ENCODE measurements at regions not wholly inside any gene's neighbourhood (a gene's known extent, or its start where the extent isn't known, plus 50 kb on each side); places are given as distances from the start of the nearest gene placed in this dataset.

DNA sequence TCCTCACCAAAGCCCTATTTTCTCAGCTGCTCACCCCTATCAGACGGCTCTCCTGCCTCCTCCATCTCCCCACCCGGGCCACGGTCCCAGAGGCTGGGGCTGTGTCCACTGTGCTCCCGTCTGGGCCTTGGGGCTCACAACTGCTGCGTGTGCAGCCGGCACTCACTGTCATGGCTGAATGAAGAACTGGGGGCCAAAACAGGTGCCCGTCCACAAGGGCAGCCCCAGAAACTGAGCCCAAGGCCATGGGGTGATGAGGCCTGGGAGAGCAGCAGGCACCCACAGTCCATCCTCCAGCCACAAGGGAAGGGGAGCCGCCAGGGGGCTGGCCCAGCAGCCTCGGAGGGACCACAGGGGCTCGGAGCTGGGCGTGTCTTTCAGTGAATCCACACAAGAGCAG is 159.5 kb downstream of the DLL1 start:
- DNase-seq: no peak

GRCh38 chr6:170130771-170131241 is 160.1 kb downstream of the DLL1 start:
- DNase-seq: no peak

- no peak for DNase-seq
These were observed 160.7 kb downstream of the DLL1 start for GRCh38 chr6:170130201-170130621.

DNA sequence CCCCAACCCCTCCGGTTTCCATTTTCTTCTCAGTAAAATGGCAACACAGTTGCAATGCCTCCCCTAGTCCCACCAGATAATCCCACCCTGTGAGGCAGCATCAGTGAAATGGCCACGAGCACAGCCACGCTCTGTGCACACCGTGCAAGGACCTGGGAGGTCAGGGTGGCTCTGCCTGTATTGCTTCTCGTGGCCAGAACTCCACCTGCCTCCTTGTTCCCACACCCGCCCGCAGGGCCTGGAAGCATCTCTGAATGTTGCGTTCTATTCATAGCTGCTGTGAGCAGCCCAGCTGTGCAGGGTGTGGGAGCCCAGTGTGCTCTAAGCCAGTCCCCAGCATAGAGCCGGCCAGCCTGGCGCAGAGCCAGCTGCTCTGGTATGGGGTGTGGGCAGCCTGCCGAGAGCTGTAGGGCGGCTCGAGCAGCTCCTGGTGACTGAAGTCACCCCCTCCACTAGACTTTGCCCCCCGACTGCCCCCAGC is 161.1 kb downstream of the DLL1 start:
- no peak for DNase-seq

GRCh38 chr6:170128811-170129681 is 161.8 kb downstream of the DLL1 start:
- DNase-seq: no peak

- DNase-seq: no peak
These were observed 162.5 kb downstream of the DLL1 start for GRCh38 chr6:170128346-170128745.

DNA sequence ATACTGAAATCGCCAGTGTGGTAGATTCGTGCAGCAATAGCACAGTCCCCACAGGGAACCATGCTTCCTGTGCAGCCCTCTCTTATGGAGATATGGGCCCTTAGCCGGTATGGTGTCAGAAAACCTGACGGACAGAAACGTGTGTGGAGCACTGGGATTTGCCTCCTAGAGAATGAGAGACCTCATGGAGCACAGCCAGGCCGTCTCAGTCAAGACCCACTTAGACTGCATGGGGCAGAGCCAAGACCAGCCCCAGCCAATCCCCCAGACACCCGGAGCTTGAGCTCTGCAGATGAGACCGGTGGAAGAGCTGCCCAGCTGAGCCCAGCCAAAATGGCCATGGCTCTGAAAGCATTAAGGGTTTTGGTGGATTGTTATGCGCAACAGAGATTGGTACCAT is 163.7 kb downstream of the DLL1 start:
- no peak for DNase-seq

DNA sequence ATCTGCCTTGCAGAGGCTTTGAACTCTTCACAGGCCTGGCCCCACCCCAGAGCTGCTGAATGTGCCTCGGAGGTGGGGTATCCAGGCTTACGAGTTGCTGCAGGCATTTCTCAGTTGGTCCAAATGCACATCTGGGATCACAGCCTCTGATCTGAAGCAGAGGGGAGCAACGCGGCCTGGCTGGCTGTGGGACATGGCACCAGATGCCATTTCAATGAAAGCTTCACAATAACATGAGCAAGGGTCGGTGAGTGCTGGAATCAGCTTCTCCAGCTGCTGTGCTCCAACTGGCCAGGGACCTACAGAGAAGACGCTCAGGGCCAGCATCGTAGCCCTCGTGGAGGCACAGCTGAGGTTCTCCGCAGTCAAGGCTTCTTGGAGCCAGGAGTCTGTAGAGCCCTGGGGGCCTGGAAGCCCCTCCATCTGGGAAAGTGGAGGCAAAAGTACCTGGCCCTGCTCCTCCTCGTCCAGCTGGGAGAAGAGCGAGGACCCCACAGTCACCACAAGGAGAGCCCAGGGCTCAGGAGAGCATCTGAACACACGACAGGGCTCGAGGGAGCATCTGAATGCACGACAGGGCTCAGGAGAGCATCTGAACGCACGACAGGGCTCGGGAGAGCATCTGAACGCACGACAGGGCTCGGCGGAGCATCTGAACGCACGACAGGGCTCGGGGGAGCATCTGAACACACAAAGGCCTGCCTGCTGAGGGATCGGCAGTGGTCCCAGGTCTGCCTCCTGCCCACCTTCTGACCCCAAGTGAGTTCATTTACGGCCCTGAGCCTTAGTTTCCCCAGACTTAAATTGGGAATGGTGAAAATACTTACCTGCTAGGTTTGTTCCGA is 165.2 kb downstream of the DLL1 start:
- DNase-seq: no peak

GRCh38 chr6:170124836-170125235 is 166.0 kb downstream of the DLL1 start:
- no peak for DNase-seq

DNA sequence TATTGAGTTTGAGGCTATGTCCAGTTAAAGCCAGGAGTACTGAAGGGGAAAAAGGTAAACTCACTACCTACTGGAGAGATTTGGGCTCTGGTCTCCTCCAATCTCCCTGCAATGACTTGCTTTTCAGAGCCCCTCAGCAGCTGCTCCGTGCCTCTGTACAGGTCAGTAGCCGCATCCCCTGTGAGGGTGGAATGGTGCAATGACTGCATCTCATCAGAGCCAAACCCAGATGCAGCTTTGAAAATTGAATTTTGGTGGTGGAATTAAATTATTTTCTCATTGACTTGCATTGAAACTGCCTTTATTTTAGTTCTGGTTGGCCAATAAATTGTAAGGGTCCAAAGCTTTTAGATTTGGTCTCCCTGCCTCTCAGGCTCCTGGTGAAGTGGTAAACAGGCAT is 166.7 kb downstream of the DLL1 start:
- DNase-seq: no peak

DNA sequence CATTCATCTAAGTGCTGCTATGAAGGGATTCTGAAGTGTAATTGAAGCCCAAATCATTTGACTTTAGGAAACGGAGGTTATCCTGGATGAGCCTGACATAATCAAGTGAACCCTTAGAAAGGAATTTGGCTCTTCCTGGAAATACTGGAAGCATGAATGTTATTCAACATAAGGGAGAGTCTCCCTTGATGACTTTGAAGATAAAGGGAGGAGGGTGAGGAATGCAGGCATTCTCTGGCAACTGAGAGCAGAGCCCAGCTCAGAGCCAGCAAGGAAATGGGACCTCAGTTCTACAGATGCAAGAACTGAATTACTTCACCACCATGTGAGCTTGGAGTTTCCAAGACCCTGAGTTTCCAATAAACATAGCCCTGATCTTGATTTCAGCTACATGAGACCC is 168.2 kb downstream of the DLL1 start:
- no peak for DNase-seq

GRCh38 chr6:170117111-170117972 is 173.5 kb downstream of the DLL1 start:
- no peak for DNase-seq

GRCh38 chr6:170116636-170117035 is 174.2 kb downstream of the DLL1 start:
- no peak for DNase-seq

DNA sequence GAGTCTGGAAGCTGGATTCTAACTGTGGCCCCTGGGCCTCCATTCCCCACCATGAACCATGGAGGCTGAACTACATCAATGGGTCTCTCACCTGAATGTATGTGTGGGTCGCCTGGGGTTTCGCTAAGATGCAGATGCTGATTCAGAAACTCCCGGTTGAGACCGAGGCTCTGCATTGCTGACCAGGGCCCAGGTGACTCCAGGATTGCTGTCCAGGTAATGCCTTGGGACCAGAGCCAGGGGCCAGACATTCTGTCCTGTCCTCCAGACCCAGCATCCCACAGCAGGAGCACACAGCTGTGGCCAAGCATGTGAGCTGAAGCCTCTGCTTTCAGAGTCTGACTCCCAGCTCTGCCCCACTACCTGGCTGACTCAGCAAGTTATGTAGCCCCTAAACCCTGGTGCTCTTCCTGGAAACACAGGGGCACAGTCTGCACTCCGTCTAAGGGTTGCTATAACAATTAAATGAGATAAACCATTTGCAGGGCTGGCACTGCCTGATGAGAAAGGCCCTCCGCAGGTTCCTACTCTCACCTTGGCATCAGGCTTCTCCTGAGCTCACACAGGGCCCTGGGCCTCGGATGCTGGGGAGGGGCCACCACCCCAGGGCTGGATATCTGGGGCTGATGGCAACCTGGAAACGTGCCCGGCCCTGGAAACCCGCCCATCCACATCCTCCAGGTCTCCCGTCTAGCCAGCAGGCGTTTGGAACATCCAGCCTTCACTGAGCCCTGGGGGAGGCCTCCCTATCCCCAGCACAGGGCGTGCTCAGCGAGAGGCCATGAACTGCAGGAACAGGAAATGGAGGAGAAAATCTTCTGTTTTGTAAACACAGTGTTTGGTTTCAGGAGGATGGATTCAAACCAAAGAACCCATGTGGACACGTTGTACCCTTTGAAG is 175.7 kb downstream of the DLL1 start:
- DNase-seq: no peak

GRCh38 chr6:170114187-170114945 is 176.5 kb downstream of the DLL1 start:
- DNase-seq: no peak

GRCh38 chr6:170113141-170113540 is 177.7 kb downstream of the DLL1 start:
- DNase-seq: no peak

DNA sequence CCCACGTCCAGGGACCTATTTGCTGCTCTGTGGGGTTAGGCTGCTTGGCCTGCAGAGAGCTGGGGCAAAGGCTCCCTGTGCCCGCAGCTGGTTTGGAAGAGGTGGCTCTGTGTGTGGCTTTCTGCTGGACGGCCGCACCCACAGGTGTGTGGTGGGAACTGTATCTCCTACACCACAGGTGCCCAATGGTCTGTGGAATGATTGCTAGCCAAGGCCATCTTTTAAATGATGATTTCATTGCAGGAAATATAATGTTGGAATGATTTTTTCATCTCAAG is 178.4 kb downstream of the DLL1 start:
- DNase-seq: no peak

DNA sequence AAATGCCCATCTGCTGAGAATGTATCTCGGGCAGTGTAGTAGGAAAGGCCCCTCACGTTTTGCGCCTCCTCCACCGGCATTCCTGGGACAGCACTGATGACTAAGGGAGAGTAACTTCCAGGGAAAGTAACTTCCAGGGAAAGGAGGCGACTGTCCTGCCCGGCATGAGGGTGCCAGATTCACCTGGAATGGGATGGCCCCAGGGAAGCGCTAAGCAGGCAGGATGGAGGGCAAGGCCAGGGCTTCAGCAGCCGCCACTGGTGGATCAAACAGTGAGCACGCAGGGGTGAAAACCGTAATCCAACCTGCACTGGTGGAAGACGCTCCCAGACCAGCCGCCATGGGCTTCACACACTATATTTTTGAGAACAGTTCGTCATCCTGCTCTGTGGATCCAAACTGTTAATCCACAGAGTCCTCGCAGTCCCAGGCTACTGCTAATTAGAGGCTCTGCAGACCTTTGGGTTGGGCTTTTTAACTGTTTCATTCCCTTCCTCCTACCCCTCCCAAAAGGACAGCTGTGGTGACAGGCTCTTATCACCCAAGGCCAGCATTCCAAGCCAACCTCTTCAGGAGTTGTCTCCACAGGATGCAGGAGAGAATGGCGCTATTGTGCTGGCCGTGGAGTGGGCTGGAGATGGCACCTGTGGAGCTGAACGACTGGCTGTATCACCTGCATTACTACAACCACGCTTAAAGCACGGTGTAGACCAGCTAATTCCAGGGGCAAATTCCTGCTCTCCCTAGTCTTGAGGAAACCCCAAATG is 178.9 kb downstream of the DLL1 start:
- no peak for DNase-seq

DNA sequence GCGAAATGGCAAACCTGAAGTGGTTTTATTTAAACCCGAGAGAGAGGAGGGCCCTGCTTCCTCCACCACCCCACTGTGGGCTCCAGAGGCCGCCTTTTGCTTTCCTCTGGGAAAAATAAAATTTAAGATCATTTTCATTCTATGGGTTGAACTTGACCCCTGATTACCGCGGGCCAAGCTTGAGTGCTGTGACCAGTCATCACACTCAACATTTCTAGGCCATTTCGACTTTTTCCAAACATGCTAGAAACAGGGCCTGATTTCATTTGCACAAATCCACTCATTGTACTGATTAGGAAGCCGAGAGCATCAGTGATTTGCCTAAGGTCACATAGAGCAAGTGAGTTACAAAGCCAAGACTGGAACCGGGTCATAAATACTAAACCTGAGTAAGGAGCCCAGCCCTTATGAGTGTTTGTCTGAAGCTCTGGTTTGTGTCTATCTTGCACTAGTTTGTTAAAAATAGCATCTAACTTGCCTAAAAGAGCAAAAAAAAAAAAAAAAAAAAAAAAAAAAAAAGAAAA is 179.7 kb downstream of the DLL1 start:
- no peak for DNase-seq
